Hepatocyte (in vitro differentiated cells): ENCODE measurements at regions not wholly inside any gene's neighbourhood (a gene's known extent, or its start where the extent isn't known, plus 50 kb on each side); places are given as distances from the start of the nearest gene placed in this dataset.
A peak's percentile ranks its signal among the peaks of the same experiment; 100 is the strongest.

ENCODE experiments used
- DNase-seq: peaks from one replicate; pipeline ENCODE4 v3.0.0-alpha.2; 2016; ENCODE audit warnings: low spot score
- H2AFZ ChIP-seq: fragments of 200-600 bp; sonication (generic); 2 replicates; pipeline ENCODE4 v1.6.0; 2016; ENCODE audit warnings: antibody characterized with exemption, mild to moderate bottlenecking
- H3K27ac ChIP-seq: fragments of 200-600 bp; sonication (generic); 2 replicates; pipeline ENCODE4 v1.5.1; 2016; ENCODE audit warnings: mild to moderate bottlenecking
- H3K27me3 ChIP-seq: fragments of 200-600 bp; sonication (generic); 2 replicates; pipeline ENCODE4 v1.6.1; 2016
- H3K36me3 ChIP-seq: fragments of 200-600 bp; sonication (generic); replicated peaks from 2 replicates; pipeline ENCODE4 v1.5.1; 2016; ENCODE audit warnings: low read depth; ENCODE audit not compliant: insufficient read depth
- H3K4me1 ChIP-seq: fragments of 200-600 bp; sonication (generic); 2 replicates; pipeline ENCODE4 v1.5.1; 2016; ENCODE audit warnings: mild to moderate bottlenecking, moderate library complexity; ENCODE audit not compliant: insufficient read depth
- H3K4me2 ChIP-seq: fragments of 200-600 bp; sonication (generic); 2 replicates; pipeline ENCODE4 v1.6.0; 2016
- H3K4me3 ChIP-seq: fragments of 200-600 bp; sonication (generic); 2 replicates; pipeline ENCODE4 v1.5.1; 2016; ENCODE audit warnings: mild to moderate bottlenecking
- H3K79me2 ChIP-seq: fragments of 200-600 bp; sonication (generic); 2 replicates; pipeline ENCODE4 v1.6.0; 2017; ENCODE audit warnings: mild to moderate bottlenecking
- H3K9me2 ChIP-seq: fragments of 200-600 bp; sonication (generic); replicated peaks from 2 replicates; pipeline ENCODE4 v1.6.0; 2017; ENCODE audit warnings: mild to moderate bottlenecking; ENCODE audit not compliant: insufficient read depth
- H3K9me3 ChIP-seq: fragments of 200-600 bp; sonication (generic); 2 replicates; pipeline ENCODE4 v1.5.1; 2016; ENCODE audit warnings: low read depth, mild to moderate bottlenecking
- H4K20me1 ChIP-seq: fragments of 200-600 bp; sonication (generic); 2 replicates; pipeline ENCODE4 v1.6.0; 2016; ENCODE audit warnings: mild to moderate bottlenecking; ENCODE audit not compliant: insufficient read depth, poor library complexity, severe bottlenecking
- EZH2 ChIP-seq: fragments of 200-600 bp; sonication (generic); IDR thresholded peaks from 2 replicates; pipeline ENCODE4 v1.6.1; 2016; ENCODE audit warnings: antibody characterized with exemption, mild to moderate bottlenecking, borderline replicate concordance
- EZH2phosphoT487 ChIP-seq: fragments of 200-600 bp; sonication (generic); IDR thresholded peaks from one replicate; pipeline ENCODE4 v1.6.1; 2018; ENCODE audit warnings: antibody characterized with exemption, mild to moderate bottlenecking, low read depth, moderate library complexity; ENCODE audit not compliant: unreplicated experiment, severe bottlenecking
- WGBS: methylation state at CpG from one replicate; pipeline ENCODE4 v1.1.6; 2016; ENCODE audit warnings: low lambda C conversion rate; ENCODE audit errors: missing lambda C conversion rate; 5-methylcytosine and 5-hydroxymethylcytosine counted together
- TF ChIP-seq, protein P1 (sequence below): fragments of 200-600 bp; sonication (generic); IDR thresholded peaks from 2 replicates; pipeline ENCODE4 v1.5.1; 2016; ENCODE audit warnings: antibody characterized with exemption, mild to moderate bottlenecking; ENCODE audit not compliant: poor library complexity

- Histone ChIP-seq H3K9me3 (no peaks in the 10 kb centered on the region), H3K79me2 (no peaks in the 10 kb centered on the region), H3K4me3 (no peak overlapping the region), H3K36me3 (no peaks in the 10 kb centered on the region), H3K27me3 (no peaks in the 10 kb centered on the region), H3K27ac (no peak overlapping the region), H3K4me1 (no peaks in the 10 kb centered on the region), H4K20me1 (no peaks in the 10 kb centered on the region), H2AFZ (no peak overlapping the region), H3K4me2 (no peak overlapping the region), H3K9me2 (no peaks in the 10 kb centered on the region)
- no peak for TF ChIP-seq EZH2
- TF ChIP-seq EZH2phosphoT487 = no peak
- TF ChIP-seq, protein P1, sequence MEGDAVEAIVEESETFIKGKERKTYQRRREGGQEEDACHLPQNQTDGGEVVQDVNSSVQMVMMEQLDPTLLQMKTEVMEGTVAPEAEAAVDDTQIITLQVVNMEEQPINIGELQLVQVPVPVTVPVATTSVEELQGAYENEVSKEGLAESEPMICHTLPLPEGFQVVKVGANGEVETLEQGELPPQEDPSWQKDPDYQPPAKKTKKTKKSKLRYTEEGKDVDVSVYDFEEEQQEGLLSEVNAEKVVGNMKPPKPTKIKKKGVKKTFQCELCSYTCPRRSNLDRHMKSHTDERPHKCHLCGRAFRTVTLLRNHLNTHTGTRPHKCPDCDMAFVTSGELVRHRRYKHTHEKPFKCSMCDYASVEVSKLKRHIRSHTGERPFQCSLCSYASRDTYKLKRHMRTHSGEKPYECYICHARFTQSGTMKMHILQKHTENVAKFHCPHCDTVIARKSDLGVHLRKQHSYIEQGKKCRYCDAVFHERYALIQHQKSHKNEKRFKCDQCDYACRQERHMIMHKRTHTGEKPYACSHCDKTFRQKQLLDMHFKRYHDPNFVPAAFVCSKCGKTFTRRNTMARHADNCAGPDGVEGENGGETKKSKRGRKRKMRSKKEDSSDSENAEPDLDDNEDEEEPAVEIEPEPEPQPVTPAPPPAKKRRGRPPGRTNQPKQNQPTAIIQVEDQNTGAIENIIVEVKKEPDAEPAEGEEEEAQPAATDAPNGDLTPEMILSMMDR = no peak
- 41% methylated on average over 2 of the region's 2 CpGs for WGBS
- DNase-seq = no peak
Measured at GRCh38 chr1:238664139-238664538, 722.2 kb upstream of the CHRM3 start.

GRCh38 chr1:238660849-238661248, 725.5 kb upstream of the CHRM3 start:
- Histone ChIP-seq H3K9me3 (no peaks in the 10 kb centered on the region), H3K4me2 (no peak overlapping the region), H3K4me3 (no peak overlapping the region), H3K79me2 (no peaks in the 10 kb centered on the region), H3K36me3 (no peaks in the 10 kb centered on the region), H4K20me1 (no peaks in the 10 kb centered on the region), H3K27me3 (no peaks in the 10 kb centered on the region), H3K4me1 (no peaks in the 10 kb centered on the region), H3K9me2 (no peaks in the 10 kb centered on the region), H2AFZ (no peak overlapping the region), H3K27ac (no peak overlapping the region)
- no peak for DNase-seq
- WGBS = 89% methylated on average over 1 of the region's 1 CpG
- TF ChIP-seq, protein P1 = no peak
- no peak for TF ChIP-seq EZH2
- TF ChIP-seq EZH2phosphoT487 = no peak

DNA sequence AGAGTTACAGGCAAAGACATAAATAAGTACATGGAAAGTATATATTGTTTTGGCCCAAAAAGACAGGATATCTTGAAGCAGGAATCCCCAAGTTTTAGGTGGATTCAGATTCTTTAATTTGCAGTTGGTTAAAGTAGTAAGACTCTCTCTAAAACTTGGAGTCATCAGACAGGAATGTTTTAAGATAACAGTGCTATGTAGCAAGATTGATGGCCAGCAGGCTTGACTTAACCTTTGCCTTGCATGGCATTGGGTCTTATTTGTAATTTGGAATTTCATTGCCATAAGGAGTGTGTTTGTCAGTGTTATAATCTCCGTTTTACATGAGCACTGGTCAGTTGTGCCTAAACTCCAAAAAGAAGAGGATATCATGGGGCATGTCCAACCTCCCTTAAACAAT, 727.6 kb upstream of the CHRM3 start:
- Histone ChIP-seq H3K4me2 (no peak overlapping the region), H3K27ac (no peak overlapping the region), H3K27me3 (no peaks in the 10 kb centered on the region), H2AFZ (no peak overlapping the region), H4K20me1 (no peaks in the 10 kb centered on the region), H3K79me2 (no peaks in the 10 kb centered on the region), H3K9me2 (no peaks in the 10 kb centered on the region), H3K9me3 (no peaks in the 10 kb centered on the region), H3K36me3 (no peaks in the 10 kb centered on the region), H3K4me1 (no peaks in the 10 kb centered on the region), H3K4me3 (no peak overlapping the region)
- peak; percentile 11 for DNase-seq
- 39% methylated on average over 1 of the region's 1 CpG for WGBS
- TF ChIP-seq, protein P1 = no peak
- TF ChIP-seq EZH2phosphoT487 = no peak
- no peak for TF ChIP-seq EZH2

GRCh38 chr1:238653693-238654321, 732.6 kb upstream of the CHRM3 start:
- H3K4me1 ChIP-seq = no peaks in the 10 kb centered on the region

More at GRCh38 chr1:238653693-238654321, 732.6 kb upstream of the CHRM3 start:
- Histone ChIP-seq H3K9me2 (no peaks in the 10 kb centered on the region), H3K27me3 (no peaks in the 10 kb centered on the region), H4K20me1 (no peaks in the 10 kb centered on the region), H3K9me3 (no peaks in the 10 kb centered on the region), H2AFZ (no peak overlapping the region), H3K36me3 (no peaks in the 10 kb centered on the region), H3K4me3 (no peak overlapping the region), H3K27ac (no peak overlapping the region), H3K4me2 (no peak overlapping the region), H3K79me2 (no peaks in the 10 kb centered on the region)
- TF ChIP-seq EZH2phosphoT487 (no peak), EZH2 (no peak)
- TF ChIP-seq, protein P1 = no peak
- WGBS = 83% methylated on average over 4 of the region's 4 CpGs
- no peak for DNase-seq
